ENCODE measurements at regions not wholly inside any gene's neighbourhood (a gene's known extent, or its start where the extent isn't known, plus 50 kb on each side); places are given as distances from the start of the nearest gene placed in this dataset.

- no peak for TF ChIP-seq REST (IDR thresholded peaks at IDR 0.05; ENCODE audit: insufficient read depth in 1 of 2, low read depth in 2 of 2, low read length in 2 of 2)
- no peak for TF ChIP-seq FOXP2 (optimal IDR thresholded peaks at IDR 0.05; ENCODE audit: borderline replicate concordance, extremely low read depth, extremely low read length, insufficient read depth)
- TF ChIP-seq TAF1 (IDR thresholded peaks at IDR 0.05; ENCODE audit: borderline replicate concordance, insufficient read depth, low read length): no peak
- TF ChIP-seq POLR2AphosphoS5 (IDR thresholded peaks at IDR 0.05; ENCODE audit: low read depth, low read length): no peak
- TF ChIP-seq SIN3A (IDR thresholded peaks at IDR 0.05; ENCODE audit: borderline replicate concordance, insufficient read depth, low read length): no peak
These were observed 144.7 kb upstream of the IRX3 start for GRCh38 chr16:54431041-54431996.

GRCh38 chr16:54430491-54431030 lies 144.0 kb upstream of the IRX3 start:
- TF ChIP-seq REST (IDR thresholded peaks at IDR 0.05; ENCODE audit: insufficient read depth in 1 of 2, low read depth in 2 of 2, low read length in 2 of 2) (no peak), SIN3A (IDR thresholded peaks at IDR 0.05; ENCODE audit: borderline replicate concordance, insufficient read depth, low read length) (no peak), POLR2AphosphoS5 (IDR thresholded peaks at IDR 0.05; ENCODE audit: low read depth, low read length) (no peak), FOXP2 (optimal IDR thresholded peaks at IDR 0.05; ENCODE audit: borderline replicate concordance, extremely low read depth, extremely low read length, insufficient read depth) (no peak), TAF1 (IDR thresholded peaks at IDR 0.05; ENCODE audit: borderline replicate concordance, insufficient read depth, low read length) (no peak)

GRCh38 chr16:54429029-54429428 lies 142.4 kb upstream of the IRX3 start:
- TF ChIP-seq SIN3A (IDR thresholded peaks at IDR 0.05; ENCODE audit: borderline replicate concordance, insufficient read depth, low read length) (no peak), TAF1 (IDR thresholded peaks at IDR 0.05; ENCODE audit: borderline replicate concordance, insufficient read depth, low read length) (no peak), FOXP2 (optimal IDR thresholded peaks at IDR 0.05; ENCODE audit: borderline replicate concordance, extremely low read depth, extremely low read length, insufficient read depth) (no peak), REST (IDR thresholded peaks at IDR 0.05; ENCODE audit: insufficient read depth in 1 of 2, low read depth in 2 of 2, low read length in 2 of 2) (no peak), POLR2AphosphoS5 (IDR thresholded peaks at IDR 0.05; ENCODE audit: low read depth, low read length) (no peak)

DNA sequence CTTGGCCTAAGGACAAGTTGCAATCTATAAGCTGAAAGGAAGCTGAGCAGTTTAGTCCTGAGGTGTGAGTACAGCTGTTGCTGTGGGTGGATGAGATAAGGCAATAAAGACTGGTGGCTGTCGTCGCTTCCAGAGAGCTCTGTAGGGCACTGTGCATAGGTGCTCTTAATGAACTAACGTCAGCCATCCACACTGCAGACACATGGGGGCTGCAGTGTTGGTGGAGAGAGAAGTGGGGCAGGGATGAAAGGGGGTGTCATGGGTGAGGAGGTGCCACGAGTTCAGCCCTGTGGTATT lies 139.9 kb upstream of the IRX3 start:
- TF ChIP-seq REST (IDR thresholded peaks at IDR 0.05; ENCODE audit: insufficient read depth in 1 of 2, low read depth in 2 of 2, low read length in 2 of 2) (no peak), TAF1 (IDR thresholded peaks at IDR 0.05; ENCODE audit: borderline replicate concordance, insufficient read depth, low read length) (no peak), FOXP2 (optimal IDR thresholded peaks at IDR 0.05; ENCODE audit: borderline replicate concordance, extremely low read depth, extremely low read length, insufficient read depth) (no peak), POLR2AphosphoS5 (IDR thresholded peaks at IDR 0.05; ENCODE audit: low read depth, low read length) (no peak), SIN3A (IDR thresholded peaks at IDR 0.05; ENCODE audit: borderline replicate concordance, insufficient read depth, low read length) (no peak)
